ENCODE measurements at regions not wholly inside any gene's neighbourhood (a gene's known extent, or its start where the extent isn't known, plus 50 kb on each side); places are given as distances from the start of the nearest gene placed in this dataset.
"Not testable (repeated sequence)": the region's sequence is repeated elsewhere in the genome, so short reads cannot be mapped to it uniquely, and the experiment has no call there.

- no peaks in the 10 kb centered on the region for H3K27me3 ChIP-seq (ENCODE audit: insufficient read depth, poor library complexity, severe bottlenecking)
- peak; percentile 64 to 74 for DNase-seq (ENCODE audit: low read depth in 1 of 2, low spot score in 1 of 2)
- TF ChIP-seq CTCF (IDR thresholded peaks at IDR 0.05; ENCODE audit: insufficient read depth, low read length) (no peak), SPI1 (IDR thresholded peaks at IDR 0.05; ENCODE audit: borderline replicate concordance, low read depth) (peak; percentile 82), GABPA (IDR thresholded peaks at IDR 0.05; ENCODE audit: low read depth) (no peak), REST (IDR thresholded peaks at IDR 0.05; ENCODE audit: insufficient replicate concordance, low read depth) (no peak)
Measured at GRCh38 chr6:15744818-15745402, 82.1 kb upstream of the DTNBP1 start.

GRCh38 chr6:15742013-15742412, 79.2 kb upstream of the DTNBP1 start:
- not testable (repeated sequence) for H3K27me3 ChIP-seq (ENCODE audit: insufficient read depth, poor library complexity, severe bottlenecking); H3K27ac ChIP-seq (replicated peaks); H3K4me3 ChIP-seq (replicated peaks; ENCODE audit: insufficient read depth, low read length); DNase-seq (ENCODE audit: low read depth in 1 of 2, low spot score in 1 of 2)

More at GRCh38 chr6:15744818-15745402, 82.1 kb upstream of the DTNBP1 start:
- no peak overlapping the region for H3K27ac ChIP-seq (replicated peaks)
- H3K4me3 ChIP-seq (replicated peaks; ENCODE audit: insufficient read depth, low read length): no peak overlapping the region

- no peak for TF ChIP-seq POLR2AphosphoS5 (IDR thresholded peaks at IDR 0.05; ENCODE audit: low read depth)
- TF ChIP-seq CTCF (IDR thresholded peaks at IDR 0.05; ENCODE audit: insufficient read depth, low read length): no peak
- no peak for TF ChIP-seq REST (IDR thresholded peaks at IDR 0.05; ENCODE audit: insufficient replicate concordance, low read depth)
- no peak for TF ChIP-seq GABPA (IDR thresholded peaks at IDR 0.05; ENCODE audit: low read depth)
- no peak for TF ChIP-seq SPI1 (IDR thresholded peaks at IDR 0.05; ENCODE audit: borderline replicate concordance, low read depth)
- Histone ChIP-seq H3K27ac (replicated peaks) (no peak overlapping the region), H3K27me3 (ENCODE audit: insufficient read depth, poor library complexity, severe bottlenecking) (no peaks in the 10 kb centered on the region), H3K4me3 (replicated peaks; ENCODE audit: insufficient read depth, low read length) (no peak overlapping the region)
- no peak for DNase-seq (ENCODE audit: low read depth in 1 of 2, low spot score in 1 of 2)
Measured at GRCh38 chr6:15741405-15741804, 78.6 kb upstream of the DTNBP1 start.

GRCh38 chr6:15739867-15740266, 77.0 kb upstream of the DTNBP1 start:
- Histone ChIP-seq H3K27ac (replicated peaks) (no peak overlapping the region), H3K4me3 (replicated peaks; ENCODE audit: insufficient read depth, low read length) (no peak overlapping the region), H3K27me3 (ENCODE audit: insufficient read depth, poor library complexity, severe bottlenecking) (no peaks in the 10 kb centered on the region)
- TF ChIP-seq REST (IDR thresholded peaks at IDR 0.05; ENCODE audit: insufficient replicate concordance, low read depth) (no peak), GABPA (IDR thresholded peaks at IDR 0.05; ENCODE audit: low read depth) (no peak), SPI1 (IDR thresholded peaks at IDR 0.05; ENCODE audit: borderline replicate concordance, low read depth) (no peak), CTCF (IDR thresholded peaks at IDR 0.05; ENCODE audit: insufficient read depth, low read length) (no peak)
- DNase-seq (ENCODE audit: low read depth in 1 of 2, low spot score in 1 of 2): no peak

All from HL-60 (cell line).